ENCODE measurements at regions not wholly inside any gene's neighbourhood (a gene's known extent, or its start where the extent isn't known, plus 50 kb on each side); places are given as distances from the start of the nearest gene placed in this dataset.

GRCh38 chr12:11510671-11511070 is 115.3 kb upstream of the PRB2 start:
- Histone ChIP-seq H3K79me2 (ENCODE audit: insufficient read depth, low read length) (no peaks in the 10 kb centered on the region), H3K36me3 (ENCODE audit: insufficient read depth, low read length) (no peaks in the 10 kb centered on the region), H3K4me2 (ENCODE audit: insufficient read depth, low read length) (no peak overlapping the region), H3K4me1 (ENCODE audit: insufficient read depth, low read length) (peaks cover 6% of the 10 kb centered on the region), H3K9me3 (ENCODE audit: low read depth, low read length) (no peaks in the 10 kb centered on the region), H3K27me3 (ENCODE audit: insufficient read depth, low read length) (peaks cover 2% of the 10 kb centered on the region), H3K4me3 (ENCODE audit: insufficient read depth, low read length) (no peak overlapping the region), H2AFZ (ENCODE audit: low read length) (no peak overlapping the region), H3K27ac (ENCODE audit: low read depth, low read length) (no peak overlapping the region), H4K20me1 (ENCODE audit: insufficient read depth, low read length) (peaks cover 4% of the 10 kb centered on the region)
- TF ChIP-seq CTCF (IDR thresholded peaks at IDR 0.05; ENCODE audit: extremely low read depth, low read depth, low read length): no peak
- no peak for DNase-seq (ENCODE audit: insufficient read length, low spot score, missing footprints)

- Histone ChIP-seq H3K9me3 (ENCODE audit: low read depth, low read length) (no peaks in the 10 kb centered on the region), H2AFZ (ENCODE audit: low read length) (no peak overlapping the region), H3K79me2 (ENCODE audit: insufficient read depth, low read length) (no peaks in the 10 kb centered on the region), H3K36me3 (ENCODE audit: insufficient read depth, low read length) (no peaks in the 10 kb centered on the region), H3K4me1 (ENCODE audit: insufficient read depth, low read length) (peaks cover 6% of the 10 kb centered on the region), H3K4me2 (ENCODE audit: insufficient read depth, low read length) (no peak overlapping the region), H4K20me1 (ENCODE audit: insufficient read depth, low read length) (peaks cover 4% of the 10 kb centered on the region), H3K27me3 (ENCODE audit: insufficient read depth, low read length) (no peaks in the 10 kb centered on the region), H3K4me3 (ENCODE audit: insufficient read depth, low read length) (no peak overlapping the region), H3K27ac (ENCODE audit: low read depth, low read length) (no peak overlapping the region)
- peak; percentile 24 for TF ChIP-seq CTCF (IDR thresholded peaks at IDR 0.05; ENCODE audit: extremely low read depth, low read depth, low read length)
- no peak for DNase-seq (ENCODE audit: insufficient read length, low spot score, missing footprints)
Measured at GRCh38 chr12:11513288-11513687, 117.9 kb upstream of the PRB2 start.

GRCh38 chr12:11517080-11517479 is 121.7 kb upstream of the PRB2 start:
- H3K36me3 ChIP-seq (ENCODE audit: insufficient read depth, low read length): no peaks in the 10 kb centered on the region
- TF ChIP-seq CTCF (IDR thresholded peaks at IDR 0.05; ENCODE audit: extremely low read depth, low read depth, low read length): no peak

GRCh38 chr12:11524446-11524845 is 125.0 kb upstream of the ETV6 start:
- H3K9me3 ChIP-seq (ENCODE audit: low read depth, low read length): no peaks in the 10 kb centered on the region
- H3K36me3 ChIP-seq (ENCODE audit: insufficient read depth, low read length): no peaks in the 10 kb centered on the region
- no peaks in the 10 kb centered on the region for H3K79me2 ChIP-seq (ENCODE audit: insufficient read depth, low read length)
- no peak for DNase-seq (ENCODE audit: insufficient read length, low spot score, missing footprints)
- peaks cover 4% of the 10 kb centered on the region for H3K27me3 ChIP-seq (ENCODE audit: insufficient read depth, low read length)
- no peak overlapping the region for H3K4me2 ChIP-seq (ENCODE audit: insufficient read depth, low read length)
- H4K20me1 ChIP-seq (ENCODE audit: insufficient read depth, low read length): no peaks in the 10 kb centered on the region
- H3K27ac ChIP-seq (ENCODE audit: low read depth, low read length): no peak overlapping the region
- peaks cover 4% of the 10 kb centered on the region for H3K4me1 ChIP-seq (ENCODE audit: insufficient read depth, low read length)
- no peak overlapping the region for H3K4me3 ChIP-seq (ENCODE audit: insufficient read depth, low read length)
- no peak overlapping the region for H2AFZ ChIP-seq (ENCODE audit: low read length)
- TF ChIP-seq CTCF (IDR thresholded peaks at IDR 0.05; ENCODE audit: extremely low read depth, low read depth, low read length): no peak

More at GRCh38 chr12:11517080-11517479, 121.7 kb upstream of the PRB2 start:
- H3K4me1 ChIP-seq (ENCODE audit: insufficient read depth, low read length): no peaks in the 10 kb centered on the region
- H3K27me3 ChIP-seq (ENCODE audit: insufficient read depth, low read length): peaks cover 4% of the 10 kb centered on the region
- H3K4me2 ChIP-seq (ENCODE audit: insufficient read depth, low read length): no peak overlapping the region
- no peak overlapping the region for H3K27ac ChIP-seq (ENCODE audit: low read depth, low read length)
- H3K4me3 ChIP-seq (ENCODE audit: insufficient read depth, low read length): no peak overlapping the region
- H3K79me2 ChIP-seq (ENCODE audit: insufficient read depth, low read length): no peaks in the 10 kb centered on the region
- no peak for DNase-seq (ENCODE audit: insufficient read length, low spot score, missing footprints)
- H4K20me1 ChIP-seq (ENCODE audit: insufficient read depth, low read length): no peaks in the 10 kb centered on the region
- H3K9me3 ChIP-seq (ENCODE audit: low read depth, low read length): no peaks in the 10 kb centered on the region
- no peak overlapping the region for H2AFZ ChIP-seq (ENCODE audit: low read length)

All from osteoblast (primary cell).